ENCODE measurements at regions not wholly inside any gene's neighbourhood (a gene's known extent, or its start where the extent isn't known, plus 50 kb on each side); places are given as distances from the start of the nearest gene placed in this dataset.

DNA sequence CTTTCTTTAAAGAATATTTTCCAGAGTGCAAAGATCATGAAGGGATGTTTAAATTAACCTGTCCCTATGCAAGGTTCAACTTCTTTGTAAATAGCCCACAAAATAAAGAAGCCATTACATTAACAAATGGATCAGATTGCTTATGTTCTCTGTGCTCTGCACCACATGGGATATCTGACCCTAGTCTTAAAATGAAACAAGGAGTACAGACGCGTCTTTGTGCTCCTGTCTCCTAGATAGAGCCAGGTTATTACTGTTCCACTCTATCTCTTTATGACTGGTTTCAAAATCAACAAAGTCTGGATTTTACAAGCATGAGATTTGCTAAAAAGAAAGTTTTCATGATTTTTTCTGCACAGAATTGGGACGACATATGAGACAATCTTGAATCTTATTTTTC, 339.4 kb downstream of the KLF12 start:
- Mint-ChIP-seq H3K27me3 (no peaks in the 10 kb centered on the region), H3K4me1 (ENCODE audit: low read depth) (no peaks in the 10 kb centered on the region), H3K4me3 (ENCODE audit: low read depth) (no peak overlapping the region), H3K9me3 (ENCODE audit: low read depth) (no peaks in the 10 kb centered on the region), H3K27ac (no peak overlapping the region), H3K36me3 (ENCODE audit: insufficient read depth) (peaks cover 1% of the 10 kb centered on the region)
- TF ChIP-seq, protein P1, sequence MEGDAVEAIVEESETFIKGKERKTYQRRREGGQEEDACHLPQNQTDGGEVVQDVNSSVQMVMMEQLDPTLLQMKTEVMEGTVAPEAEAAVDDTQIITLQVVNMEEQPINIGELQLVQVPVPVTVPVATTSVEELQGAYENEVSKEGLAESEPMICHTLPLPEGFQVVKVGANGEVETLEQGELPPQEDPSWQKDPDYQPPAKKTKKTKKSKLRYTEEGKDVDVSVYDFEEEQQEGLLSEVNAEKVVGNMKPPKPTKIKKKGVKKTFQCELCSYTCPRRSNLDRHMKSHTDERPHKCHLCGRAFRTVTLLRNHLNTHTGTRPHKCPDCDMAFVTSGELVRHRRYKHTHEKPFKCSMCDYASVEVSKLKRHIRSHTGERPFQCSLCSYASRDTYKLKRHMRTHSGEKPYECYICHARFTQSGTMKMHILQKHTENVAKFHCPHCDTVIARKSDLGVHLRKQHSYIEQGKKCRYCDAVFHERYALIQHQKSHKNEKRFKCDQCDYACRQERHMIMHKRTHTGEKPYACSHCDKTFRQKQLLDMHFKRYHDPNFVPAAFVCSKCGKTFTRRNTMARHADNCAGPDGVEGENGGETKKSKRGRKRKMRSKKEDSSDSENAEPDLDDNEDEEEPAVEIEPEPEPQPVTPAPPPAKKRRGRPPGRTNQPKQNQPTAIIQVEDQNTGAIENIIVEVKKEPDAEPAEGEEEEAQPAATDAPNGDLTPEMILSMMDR (IDR thresholded peaks at IDR 0.05; ENCODE audit: unreplicated experiment), result no peak
- DNase-seq (ENCODE audit: low spot score, unreplicated experiment), result no peak

DNA sequence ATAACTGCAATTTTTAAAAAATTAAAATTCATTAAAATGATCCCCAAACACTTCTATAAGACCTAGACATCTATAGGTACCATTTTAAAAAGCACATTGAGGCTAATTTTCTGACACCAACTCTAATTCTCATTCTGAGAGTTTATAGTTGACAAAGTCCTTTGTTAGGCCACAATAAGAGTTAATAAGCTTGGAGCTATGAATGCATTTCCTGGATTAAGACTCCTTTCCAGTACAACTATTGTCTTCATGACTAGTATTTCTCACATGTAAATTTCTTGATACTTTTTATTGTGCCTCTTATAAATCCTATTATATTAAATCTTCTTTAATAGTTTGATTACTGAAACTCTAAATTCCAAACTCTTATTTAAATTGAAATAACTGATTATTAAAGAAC, 340.8 kb downstream of the KLF12 start:
- DNase-seq (ENCODE audit: low spot score, unreplicated experiment), result no peak
- Mint-ChIP-seq H3K9me3 (ENCODE audit: low read depth) (no peaks in the 10 kb centered on the region), H3K4me1 (ENCODE audit: low read depth) (no peaks in the 10 kb centered on the region), H3K4me3 (ENCODE audit: low read depth) (no peak overlapping the region), H3K36me3 (ENCODE audit: insufficient read depth) (no peaks in the 10 kb centered on the region), H3K27me3 (no peaks in the 10 kb centered on the region), H3K27ac (no peak overlapping the region)
- TF ChIP-seq, protein P1 (IDR thresholded peaks at IDR 0.05; ENCODE audit: unreplicated experiment), result no peak

DNA sequence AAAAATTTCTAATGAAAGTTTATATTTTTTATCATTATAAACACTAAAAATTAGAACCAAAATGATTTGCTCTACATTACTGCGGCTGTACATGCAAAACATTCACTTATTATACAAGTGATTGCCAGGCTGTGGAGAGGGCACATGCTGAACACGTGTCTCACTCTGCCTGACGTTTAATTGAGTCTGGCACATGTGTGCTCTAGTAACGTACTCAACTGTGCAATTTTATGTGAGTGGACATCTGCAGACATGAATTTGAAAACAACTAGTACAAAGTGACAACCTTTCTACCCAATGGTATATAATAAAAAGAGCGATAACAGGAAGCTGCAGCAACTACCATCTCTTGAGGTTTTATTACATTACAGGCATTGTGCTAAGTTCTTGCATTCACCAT, 341.4 kb downstream of the KLF12 start:
- H3K36me3 Mint-ChIP-seq (ENCODE audit: insufficient read depth), result no peaks in the 10 kb centered on the region
- H3K27me3 Mint-ChIP-seq, result no peaks in the 10 kb centered on the region
- no peaks in the 10 kb centered on the region for H3K9me3 Mint-ChIP-seq (ENCODE audit: low read depth)
- no peak for DNase-seq (ENCODE audit: low spot score, unreplicated experiment)
- no peak overlapping the region for H3K27ac Mint-ChIP-seq
- H3K4me3 Mint-ChIP-seq (ENCODE audit: low read depth), result no peak overlapping the region
- TF ChIP-seq, protein P1 (IDR thresholded peaks at IDR 0.05; ENCODE audit: unreplicated experiment), result no peak
- no peaks in the 10 kb centered on the region for H3K4me1 Mint-ChIP-seq (ENCODE audit: low read depth)

DNA sequence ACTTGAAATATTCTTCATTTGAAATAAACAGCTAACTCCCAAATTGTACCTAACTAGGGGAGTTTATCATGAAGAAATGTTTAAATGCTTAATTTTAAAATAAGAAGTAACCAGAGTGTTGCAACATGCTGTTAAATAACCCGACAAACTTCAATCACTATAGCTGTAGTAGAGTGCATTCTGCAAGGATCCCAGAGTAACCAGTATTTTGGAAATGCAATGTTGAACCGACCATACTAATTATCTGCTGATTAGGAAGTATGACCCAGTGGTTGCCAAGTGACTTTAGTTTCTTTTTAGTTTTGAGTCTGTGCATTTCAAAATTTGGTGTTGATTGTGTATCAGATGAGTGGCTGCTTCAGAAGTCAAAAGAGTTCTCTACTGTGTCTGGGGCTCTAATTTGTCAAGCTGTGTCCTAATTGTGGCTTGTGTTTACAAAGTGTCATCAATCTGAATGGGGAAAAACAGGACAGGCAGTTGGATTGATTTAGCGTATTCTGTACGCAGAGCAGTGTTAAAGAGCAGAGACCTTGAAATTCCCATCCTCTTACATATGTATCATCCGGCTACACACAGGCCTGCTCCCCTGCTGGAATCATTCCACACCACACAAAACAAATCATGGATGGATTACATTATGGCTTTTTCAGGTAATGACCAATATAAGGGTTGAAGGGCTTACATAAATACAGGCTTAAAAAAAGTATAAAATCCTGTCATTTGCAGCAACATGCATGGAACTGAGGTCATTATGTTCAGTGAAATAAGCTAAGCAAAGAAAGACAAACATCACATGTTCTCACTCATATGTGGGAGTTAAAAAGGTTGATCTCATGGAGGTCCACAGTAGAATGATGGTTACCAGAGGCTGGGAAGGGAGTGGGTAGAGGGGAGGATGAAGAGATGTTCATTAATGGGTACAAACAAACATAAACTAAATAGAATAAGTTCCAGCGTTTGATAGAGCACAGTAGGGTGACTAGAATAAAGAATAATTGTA, 351.5 kb downstream of the KLF12 start:
- Mint-ChIP-seq H3K27ac (peak overlapping the region; percentile 56), H3K36me3 (ENCODE audit: insufficient read depth) (peaks cover 9% of the 10 kb centered on the region), H3K9me3 (ENCODE audit: low read depth) (no peaks in the 10 kb centered on the region), H3K4me1 (ENCODE audit: low read depth) (peaks cover 20% of the 10 kb centered on the region), H3K4me3 (ENCODE audit: low read depth) (no peak overlapping the region), H3K27me3 (no peaks in the 10 kb centered on the region)
- TF ChIP-seq, protein P1 (IDR thresholded peaks at IDR 0.05; ENCODE audit: unreplicated experiment), result no peak
- DNase-seq (ENCODE audit: low spot score, unreplicated experiment), result no peak

DNA sequence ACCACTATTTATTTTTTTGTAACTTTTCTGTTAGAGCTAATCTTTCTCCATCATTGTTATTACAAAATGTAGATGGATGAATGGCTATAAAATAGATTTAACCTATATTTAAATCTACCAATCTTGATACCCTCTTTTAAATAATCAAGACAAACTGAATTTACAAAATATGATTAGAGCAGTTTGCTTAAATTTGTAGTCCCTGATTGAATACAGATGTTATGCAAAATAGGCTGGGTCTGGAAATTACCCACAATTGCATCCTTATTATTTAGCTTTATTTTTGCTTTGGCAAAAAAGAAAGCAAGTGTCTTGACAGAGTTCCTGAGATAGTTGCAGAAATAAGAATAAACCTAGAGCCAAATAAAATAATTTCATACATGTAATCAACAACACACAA, 352.8 kb downstream of the KLF12 start:
- H3K9me3 Mint-ChIP-seq (ENCODE audit: low read depth), result no peaks in the 10 kb centered on the region
- peaks cover 14% of the 10 kb centered on the region for H3K36me3 Mint-ChIP-seq (ENCODE audit: insufficient read depth)
- no peak overlapping the region for H3K27ac Mint-ChIP-seq

More for the DNA sequence above, 352.8 kb downstream of the KLF12 start:
- TF ChIP-seq, protein P1 (IDR thresholded peaks at IDR 0.05; ENCODE audit: unreplicated experiment), result no peak
- peaks cover 20% of the 10 kb centered on the region for H3K4me1 Mint-ChIP-seq (ENCODE audit: low read depth)
- no peaks in the 10 kb centered on the region for H3K27me3 Mint-ChIP-seq
- DNase-seq (ENCODE audit: low spot score, unreplicated experiment), result no peak
- no peak overlapping the region for H3K4me3 Mint-ChIP-seq (ENCODE audit: low read depth)

Data from progenitor cell of endocrine pancreas (in vitro differentiated cells).